ENCODE measurements at regions not wholly inside any gene's neighbourhood (a gene's known extent, or its start where the extent isn't known, plus 50 kb on each side); places are given as distances from the start of the nearest gene placed in this dataset.
"Not testable (repeated sequence)": the region's sequence is repeated elsewhere in the genome, so short reads cannot be mapped to it uniquely, and the experiment has no call there.

- DNase-seq (no peak), ATAC-seq (ENCODE audit: low read depth) (no peak)
- H3K27me3 Mint-ChIP-seq, result peaks cover 16% of the 10 kb centered on the region
- H3K4me3 Mint-ChIP-seq, result no peak overlapping the region
- POLR2A ChIA-PET, result no interaction called here
- peaks cover 2% of the 10 kb centered on the region for H3K9me3 Mint-ChIP-seq
- H3K4me1 Mint-ChIP-seq, result peaks cover 2% of the 10 kb centered on the region
- peaks cover 1% of the 10 kb centered on the region for H3K36me3 Mint-ChIP-seq
- H3K27ac Mint-ChIP-seq, result no peak overlapping the region
These were observed 292.4 kb downstream of the DUSP6 start for GRCh38 chr12:89059721-89060541.

GRCh38 chr12:89059056-89059455 lies 293.2 kb downstream of the DUSP6 start:
- peaks cover 16% of the 10 kb centered on the region for H3K27me3 Mint-ChIP-seq
- no peak overlapping the region for H3K27ac Mint-ChIP-seq
- H3K4me3 Mint-ChIP-seq, result no peak overlapping the region
- POLR2A ChIA-PET, result no interaction called here
- peaks cover 1% of the 10 kb centered on the region for H3K36me3 Mint-ChIP-seq
- H3K4me1 Mint-ChIP-seq, result peaks cover 2% of the 10 kb centered on the region
- DNase-seq (no peak), ATAC-seq (ENCODE audit: low read depth) (no peak)
- H3K9me3 Mint-ChIP-seq, result peaks cover 1% of the 10 kb centered on the region

- POLR2A ChIA-PET, result no interaction called here
- Mint-ChIP-seq H3K4me1 (peaks cover 4% of the 10 kb centered on the region), H3K4me3 (no peak overlapping the region), H3K27me3 (peaks cover 13% of the 10 kb centered on the region), H3K36me3 (peaks cover 8% of the 10 kb centered on the region), H3K9me3 (peaks cover 8% of the 10 kb centered on the region), H3K27ac (no peak overlapping the region)
- ATAC-seq (ENCODE audit: low read depth), result no peak
- DNase-seq, result no peak
These were observed 293.9 kb downstream of the DUSP6 start for GRCh38 chr12:89058402-89058801.

- peaks cover 28% of the 10 kb centered on the region for H3K36me3 Mint-ChIP-seq
- POLR2A ChIA-PET, DNase-seq: not testable (repeated sequence)
These were observed 298.5 kb downstream of the DUSP6 start for GRCh38 chr12:89053817-89054216.

GRCh38 chr12:89051065-89051677 lies 301.1 kb downstream of the DUSP6 start:
- Mint-ChIP-seq H3K36me3 (peaks cover 36% of the 10 kb centered on the region), H3K27ac (no peak overlapping the region), H3K4me3 (no peak overlapping the region), H3K27me3 (no peaks in the 10 kb centered on the region), H3K4me1 (peaks cover 27% of the 10 kb centered on the region), H3K9me3 (peaks cover 15% of the 10 kb centered on the region)
- POLR2A ChIA-PET, result interaction anchor here (0.6 to 1.5 kb wide), 4 partner anchors 185 to 417 kb away, joined by 3 to 5 read pairs (median 4); partner anchors contain the start of gene DUSP6
- no peak for DNase-seq
- ATAC-seq (ENCODE audit: low read depth), result peak; percentile 58

More at GRCh38 chr12:89053817-89054216, 298.5 kb downstream of the DUSP6 start:
- H3K4me3 Mint-ChIP-seq; H3K27me3 Mint-ChIP-seq; H3K27ac Mint-ChIP-seq; ATAC-seq (ENCODE audit: low read depth): not testable (repeated sequence)
- Mint-ChIP-seq H3K4me1 (peaks cover 21% of the 10 kb centered on the region), H3K9me3 (peaks cover 13% of the 10 kb centered on the region)

- Mint-ChIP-seq H3K9me3 (peaks cover 16% of the 10 kb centered on the region), H3K4me3 (no peak overlapping the region), H3K36me3 (peaks cover 37% of the 10 kb centered on the region), H3K4me1 (peaks cover 32% of the 10 kb centered on the region), H3K27ac (no peak overlapping the region), H3K27me3 (no peaks in the 10 kb centered on the region)
- no peak for DNase-seq
- POLR2A ChIA-PET, result interaction anchor here (0.7 kb wide), 2 partner anchors 418 to 1043 kb away, joined by 3 to 4 read pairs; no protein-coding TSS in a partner anchor
- no peak for ATAC-seq (ENCODE audit: low read depth)
These were observed 304.4 kb downstream of the DUSP6 start for GRCh38 chr12:89047856-89048418.

GRCh38 chr12:89041078-89041477 lies 311.2 kb downstream of the DUSP6 start:
- DNase-seq, result no peak
- H3K9me3 Mint-ChIP-seq, result peaks cover 23% of the 10 kb centered on the region
- no peaks in the 10 kb centered on the region for H3K27me3 Mint-ChIP-seq
- peaks cover 51% of the 10 kb centered on the region for H3K36me3 Mint-ChIP-seq
- H3K27ac Mint-ChIP-seq, result peak overlapping the region; percentile 92
- peak overlapping the region; percentile 49 for H3K4me3 Mint-ChIP-seq
- peaks cover 61% of the 10 kb centered on the region for H3K4me1 Mint-ChIP-seq
- ATAC-seq (ENCODE audit: low read depth), result no peak
- POLR2A ChIA-PET, result interaction anchor here (1.4 to 4.7 kb wide), 2 partner anchors 204 to 312 kb away, joined by 3 to 31 read pairs; partner anchors contain the start of gene DUSP6

GRCh38 chr12:89040146-89040964 lies 311.9 kb downstream of the DUSP6 start:
- Mint-ChIP-seq H3K9me3 (peaks cover 23% of the 10 kb centered on the region), H3K27me3 (no peaks in the 10 kb centered on the region), H3K27ac (peak overlapping the region; percentile 92), H3K36me3 (peaks cover 56% of the 10 kb centered on the region), H3K4me1 (peaks cover 63% of the 10 kb centered on the region), H3K4me3 (peak overlapping the region; percentile 55)
- peak; percentile 98 for ATAC-seq (ENCODE audit: low read depth)
- POLR2A ChIA-PET, result interaction anchor here (0.7 to 4.7 kb wide), 6 partner anchors 15 to 669 kb away, joined by 3 to 31 read pairs (median 5); partner anchors contain the start of gene DUSP6
- DNase-seq, result peak; percentile 80

GRCh38 chr12:89038831-89039512 lies 313.3 kb downstream of the DUSP6 start:
- Mint-ChIP-seq H3K4me3 (no peak overlapping the region), H3K9me3 (peaks cover 18% of the 10 kb centered on the region), H3K4me1 (peaks cover 67% of the 10 kb centered on the region), H3K27me3 (no peaks in the 10 kb centered on the region), H3K27ac (peak overlapping the region; percentile 92), H3K36me3 (peaks cover 59% of the 10 kb centered on the region)
- DNase-seq (no peak), ATAC-seq (ENCODE audit: low read depth) (no peak)
- POLR2A ChIA-PET, result interaction anchor here (0.7 to 4.7 kb wide), 9 partner anchors 8 to 670 kb away, joined by 3 to 31 read pairs (median 5); partner anchors contain the start of genes ATP2B1, DUSP6 and GALNT4

GRCh38 chr12:89033062-89033461 lies 319.2 kb downstream of the DUSP6 start:
- no peak for DNase-seq
- peaks cover 41% of the 10 kb centered on the region for H3K4me1 Mint-ChIP-seq
- H3K27me3 Mint-ChIP-seq, result no peaks in the 10 kb centered on the region
- peak overlapping the region; percentile 22 for H3K4me3 Mint-ChIP-seq
- peaks cover 18% of the 10 kb centered on the region for H3K9me3 Mint-ChIP-seq
- peaks cover 54% of the 10 kb centered on the region for H3K36me3 Mint-ChIP-seq
- H3K27ac Mint-ChIP-seq, result peak overlapping the region; percentile 2
- POLR2A ChIA-PET, result no interaction called here
- no peak for ATAC-seq (ENCODE audit: low read depth)

- Mint-ChIP-seq H3K9me3 (peaks cover 11% of the 10 kb centered on the region), H3K27ac (no peak overlapping the region), H3K27me3 (no peaks in the 10 kb centered on the region), H3K4me1 (peaks cover 31% of the 10 kb centered on the region), H3K4me3 (no peak overlapping the region), H3K36me3 (peaks cover 44% of the 10 kb centered on the region)
- POLR2A ChIA-PET, result interaction anchor here (1.0 kb wide), 1 partner anchor 322 kb away, joined by 4 read pairs; the partner anchor contains the start of gene DUSP6
- no peak for ATAC-seq (ENCODE audit: low read depth)
- no peak for DNase-seq
These were observed 322.3 kb downstream of the DUSP6 start for GRCh38 chr12:89029961-89030360.

GRCh38 chr12:89024580-89024979 lies 327.7 kb downstream of the DUSP6 start:
- Mint-ChIP-seq H3K27me3 (no peaks in the 10 kb centered on the region), H3K4me1 (peaks cover 20% of the 10 kb centered on the region), H3K4me3 (no peak overlapping the region), H3K36me3 (peaks cover 26% of the 10 kb centered on the region), H3K27ac (no peak overlapping the region), H3K9me3 (peaks cover 3% of the 10 kb centered on the region)
- ATAC-seq (ENCODE audit: low read depth), result no peak
- no peak for DNase-seq
- POLR2A ChIA-PET, result interaction anchor here (1.1 to 1.8 kb wide), 3 partner anchors 15 to 328 kb away, joined by 3 to 5 read pairs (median 3); partner anchors contain the start of gene DUSP6

Data from activated naive CD8-positive, alpha-beta T cell treated with anti-CD3 and anti-CD28 coated beads, Interleukin-2, amount 10 ng/mL, durations not matched to agents 7 days and 5 days (primary cell).